Tibial nerve (tissue), 4 donors: ENCODE measurements at regions not wholly inside any gene's neighbourhood (a gene's known extent, or its start where the extent isn't known, plus 50 kb on each side); places are given as distances from the start of the nearest gene placed in this dataset.

Experiments used
- DNase-seq, 2 donors: peaks; one replicate each; pipeline ENCODE4 v3.0.0-alpha.2; 2019; ENCODE audit warnings: low spot score in 2 of 2
- H3K27ac ChIP-seq, 4 donors: fragments of 200-600 bp; sonication (generic) in 3 of 4; one replicate each; pipeline ENCODE4 v1.5.1; 2017 to 2019; ENCODE audit warnings: mild to moderate bottlenecking in 1 of 4
- H3K27me3 ChIP-seq, 2 donors: fragments of 200-600 bp; sonication (generic) in 1 of 2; one replicate each; pipeline versions ENCODE4 v1.5.1 to v1.6.0; 2017 to 2019
- H3K36me3 ChIP-seq, 3 donors: fragments of 200-600 bp; sonication (generic); one replicate each; pipeline ENCODE4 v1.5.1; 2018 to 2019
- H3K4me1 ChIP-seq, 4 donors: fragments of 200-600 bp; sonication (generic) in 3 of 4; one replicate each; pipeline ENCODE4 v1.5.1; 2017 to 2019
- H3K4me3 ChIP-seq, 4 donors: fragments of 200-600 bp; sonication (generic) in 3 of 4; one replicate each; pipeline ENCODE4 v1.5.1; 2017 to 2019; ENCODE audit warnings: mild to moderate bottlenecking in 1 of 4, moderate library complexity in 1 of 4
- H3K9me3 ChIP-seq, 4 donors: fragments of 200-600 bp; sonication (generic) in 3 of 4; one replicate each; pipeline ENCODE4 v1.5.1; 2017 to 2019
- EP300 ChIP-seq, 2 donors: sonication (generic); formaldehyde crosslinking; IDR thresholded peaks; one replicate each; pipeline ENCODE4 v1.6.1; 2017; ENCODE audit warnings: antibody characterized with exemption in 2 of 2, mild to moderate bottlenecking in 1 of 2
- POLR2A ChIP-seq, 2 donors: fragments of 450-650 bp; IDR thresholded peaks; one replicate each; pipeline ENCODE4 v1.6.1; 2017; ENCODE audit warnings: antibody characterized with exemption in 2 of 2, mild to moderate bottlenecking in 2 of 2, moderate library complexity in 2 of 2
- whole genome bisulfite sequencing, 2 donors: methylation state at CpG; one replicate each; pipeline ENCODE4 v1.1.5; 2018; 5-methylcytosine and 5-hydroxymethylcytosine counted together
- TF ChIP-seq, protein P1 (sequence below), 5 experiments: fragments of 200-600 bp in 3 of 5; fragments of 450-650 bp in 2 of 5; sonication (generic) in 3 of 5; IDR thresholded peaks; one replicate each; pipeline ENCODE4 v1.5.1; 2016 to 2019; ENCODE audit warnings: antibody characterized with exemption in 5 of 5, mild to moderate bottlenecking in 3 of 5, moderate library complexity in 2 of 5

DNA sequence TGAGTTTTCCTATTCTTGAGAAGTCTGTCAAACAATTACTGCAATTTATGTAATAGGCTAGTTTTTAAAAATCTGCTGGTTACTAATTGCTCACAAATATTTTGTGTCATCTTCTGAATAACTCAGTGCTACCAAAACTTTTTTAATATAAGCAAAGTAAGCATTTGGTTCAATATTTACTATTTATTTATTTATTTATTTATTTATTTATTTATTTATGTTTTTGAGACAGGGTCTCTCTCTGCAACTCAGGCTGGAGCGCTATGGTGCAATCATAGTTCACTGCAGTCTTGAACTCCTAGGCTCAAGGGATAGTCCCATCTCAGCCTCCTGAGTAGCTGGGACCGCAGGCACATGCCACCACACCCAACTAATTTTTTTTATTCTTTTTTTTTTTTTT is 60.4 kb upstream of the CDH20 start:
- Histone ChIP-seq H3K27ac (no peak overlapping the region), H3K9me3 (no peaks in the 10 kb centered on the region), H3K4me1 (no peaks in the 10 kb centered on the region), H3K27me3 (no peaks in the 10 kb centered on the region), H3K36me3 (no peaks in the 10 kb centered on the region), H3K4me3 (no peak overlapping the region)
- no peak for DNase-seq
- TF ChIP-seq EP300 (IDR thresholded peaks at IDR 0.05) (no peak), POLR2A (IDR thresholded peaks at IDR 0.05) (no peak)
- TF ChIP-seq, protein P1, sequence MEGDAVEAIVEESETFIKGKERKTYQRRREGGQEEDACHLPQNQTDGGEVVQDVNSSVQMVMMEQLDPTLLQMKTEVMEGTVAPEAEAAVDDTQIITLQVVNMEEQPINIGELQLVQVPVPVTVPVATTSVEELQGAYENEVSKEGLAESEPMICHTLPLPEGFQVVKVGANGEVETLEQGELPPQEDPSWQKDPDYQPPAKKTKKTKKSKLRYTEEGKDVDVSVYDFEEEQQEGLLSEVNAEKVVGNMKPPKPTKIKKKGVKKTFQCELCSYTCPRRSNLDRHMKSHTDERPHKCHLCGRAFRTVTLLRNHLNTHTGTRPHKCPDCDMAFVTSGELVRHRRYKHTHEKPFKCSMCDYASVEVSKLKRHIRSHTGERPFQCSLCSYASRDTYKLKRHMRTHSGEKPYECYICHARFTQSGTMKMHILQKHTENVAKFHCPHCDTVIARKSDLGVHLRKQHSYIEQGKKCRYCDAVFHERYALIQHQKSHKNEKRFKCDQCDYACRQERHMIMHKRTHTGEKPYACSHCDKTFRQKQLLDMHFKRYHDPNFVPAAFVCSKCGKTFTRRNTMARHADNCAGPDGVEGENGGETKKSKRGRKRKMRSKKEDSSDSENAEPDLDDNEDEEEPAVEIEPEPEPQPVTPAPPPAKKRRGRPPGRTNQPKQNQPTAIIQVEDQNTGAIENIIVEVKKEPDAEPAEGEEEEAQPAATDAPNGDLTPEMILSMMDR (IDR thresholded peaks at IDR 0.05), result no peak
- WGBS, 2 donors, result 87 to 91% methylated on average over 2 of the region's 2 CpGs

DNA sequence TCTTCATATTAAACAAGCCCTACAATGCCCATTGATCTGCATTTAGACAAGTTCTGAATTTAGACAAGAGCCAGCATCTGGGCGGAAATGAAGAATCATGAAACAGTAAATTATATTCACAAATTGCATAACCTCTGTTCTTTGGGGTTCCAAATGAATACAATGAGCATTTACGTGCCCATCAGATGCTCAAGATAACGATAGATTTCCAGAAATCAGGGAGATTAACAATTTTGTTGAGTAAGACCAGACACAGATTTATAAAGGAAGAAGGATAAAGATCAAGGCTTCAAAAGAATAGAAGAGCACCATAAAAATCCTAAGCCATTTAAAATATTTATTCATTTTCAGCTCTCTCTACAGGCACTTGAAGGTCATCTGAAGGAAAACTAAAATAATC is 59.7 kb upstream of the CDH20 start:
- no peak overlapping the region for H3K27ac ChIP-seq
- WGBS, 2 donors, result 76 to 85% methylated on average over 3 of the region's 3 CpGs
- no peak for TF ChIP-seq POLR2A (IDR thresholded peaks at IDR 0.05)
- TF ChIP-seq EP300 (IDR thresholded peaks at IDR 0.05), result no peak
- TF ChIP-seq, protein P1 (IDR thresholded peaks at IDR 0.05), result no peak
- no peaks in the 10 kb centered on the region for H3K9me3 ChIP-seq
- H3K27me3 ChIP-seq, result no peaks in the 10 kb centered on the region
- DNase-seq, result no peak
- H3K4me3 ChIP-seq, result no peak overlapping the region
- no peaks in the 10 kb centered on the region for H3K4me1 ChIP-seq
- H3K36me3 ChIP-seq, result no peaks in the 10 kb centered on the region

DNA sequence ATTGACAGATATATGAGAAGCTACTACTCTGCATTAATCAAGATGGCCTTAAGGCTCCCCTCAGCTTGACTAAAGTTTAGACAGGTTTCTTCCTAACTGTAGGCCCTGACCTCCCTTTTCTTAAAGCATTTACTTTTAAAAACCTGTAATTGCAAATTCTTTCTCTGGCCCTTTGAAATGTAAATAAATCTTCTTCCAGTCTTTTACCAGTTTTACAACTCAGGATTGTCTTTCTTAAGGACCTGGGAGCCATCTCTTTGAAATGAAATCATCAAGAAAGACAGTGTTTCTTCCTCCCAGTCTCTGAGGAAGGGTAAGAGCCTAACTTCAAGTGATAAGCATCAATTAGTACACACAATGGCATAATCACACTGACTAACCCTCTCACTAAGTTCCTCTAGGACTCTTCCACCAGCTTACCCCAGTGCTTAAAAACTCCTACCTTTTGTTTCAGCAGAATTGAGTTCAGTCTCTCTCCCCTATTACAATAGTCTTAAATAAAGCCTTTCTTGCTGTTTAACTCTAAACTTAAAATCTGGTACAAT is 58.7 kb upstream of the CDH20 start:
- H3K4me1 ChIP-seq, result no peaks in the 10 kb centered on the region
- no peaks in the 10 kb centered on the region for H3K9me3 ChIP-seq
- H3K36me3 ChIP-seq, result no peaks in the 10 kb centered on the region
- H3K4me3 ChIP-seq, result no peak overlapping the region
- no peak for DNase-seq
- no peak for TF ChIP-seq EP300 (IDR thresholded peaks at IDR 0.05)
- TF ChIP-seq, protein P1 (IDR thresholded peaks at IDR 0.05), result no peak
- no peak for TF ChIP-seq POLR2A (IDR thresholded peaks at IDR 0.05)
- no peaks in the 10 kb centered on the region for H3K27me3 ChIP-seq
- H3K27ac ChIP-seq, result no peak overlapping the region

DNA sequence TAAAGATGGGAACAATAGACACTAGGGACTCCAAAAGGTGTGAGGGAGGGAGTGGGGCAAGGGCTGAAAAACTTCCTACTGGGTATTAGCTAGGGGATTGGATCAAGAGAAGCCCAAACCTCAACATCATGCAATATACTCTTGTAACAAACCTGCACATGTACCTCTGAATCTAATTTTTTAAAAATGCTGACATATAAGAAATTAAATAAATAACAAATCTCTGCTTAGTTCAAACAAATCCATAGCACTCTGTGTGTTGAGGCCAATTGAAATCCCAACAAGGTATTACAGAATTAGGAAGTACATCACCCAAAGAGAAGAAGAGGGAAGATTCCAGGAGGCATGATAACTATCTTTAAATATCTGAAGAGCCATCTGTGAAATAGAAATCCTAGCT is 55.4 kb upstream of the CDH20 start:
- TF ChIP-seq, protein P1 (IDR thresholded peaks at IDR 0.05), result no peak
- TF ChIP-seq POLR2A (IDR thresholded peaks at IDR 0.05) (no peak), EP300 (IDR thresholded peaks at IDR 0.05) (no peak)
- H3K27ac ChIP-seq, result no peak overlapping the region
- DNase-seq, result no peak

DNA sequence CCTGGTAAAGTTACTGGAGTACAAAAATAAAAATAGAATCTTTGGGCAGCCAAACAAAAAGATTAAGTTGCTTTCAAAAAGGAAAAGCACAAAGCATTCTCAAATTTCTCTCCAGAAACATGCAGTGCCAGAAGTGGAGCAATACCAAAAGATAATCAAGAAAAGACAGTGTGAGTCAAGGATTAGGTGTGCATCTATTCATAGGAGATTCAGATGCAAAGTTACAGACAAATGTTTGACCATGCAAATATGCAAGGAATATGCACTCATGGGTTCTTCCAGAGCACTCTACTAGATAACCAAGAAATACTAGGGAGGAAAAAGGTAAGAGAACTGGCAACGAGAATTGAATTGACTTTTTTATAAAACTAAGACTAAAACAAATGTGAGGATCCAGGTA is 51.8 kb upstream of the CDH20 start:
- Histone ChIP-seq H3K4me3 (no peak overlapping the region), H3K27ac (no peak overlapping the region), H3K9me3 (peaks cover 0 to 13% (median 0%) of the 10 kb centered on the region in 4 donors), H3K27me3 (no peaks in the 10 kb centered on the region), H3K4me1 (no peaks in the 10 kb centered on the region), H3K36me3 (no peaks in the 10 kb centered on the region)
- TF ChIP-seq, protein P1 (IDR thresholded peaks at IDR 0.05), result no peak
- TF ChIP-seq POLR2A (IDR thresholded peaks at IDR 0.05), result no peak
- no peak for DNase-seq
- WGBS, 2 donors, result 75 to 84% methylated on average over 1 of the region's 1 CpG

More for the DNA sequence above, 55.4 kb upstream of the CDH20 start:
- Histone ChIP-seq H3K9me3 (peaks cover 0 to 13% (median 0%) of the 10 kb centered on the region in 4 donors), H3K4me1 (no peaks in the 10 kb centered on the region), H3K4me3 (no peak overlapping the region), H3K27me3 (no peaks in the 10 kb centered on the region), H3K36me3 (no peaks in the 10 kb centered on the region)
